Panc1 (cell line): ENCODE measurements at regions not wholly inside any gene's neighbourhood (a gene's known extent, or its start where the extent isn't known, plus 50 kb on each side); places are given as distances from the start of the nearest gene placed in this dataset.

Experiments
- ATAC-seq: fragments of 200-7000 bp; cut with Tn5 transposase; 2 replicates; pipeline ENCODE4 v1.9.1; 2020; ENCODE audit warnings: mild to moderate bottlenecking, moderate library complexity
- BruUV-seq: library from RNA; stranded (reverse); fragments of 400-500 nt; replicated peaks from 2 replicates; lab custom pipeline; 2021; lab: Mats Ljungman, UMichigan
- CTCF ChIA-PET: fragments of 300-600 bp; sonication (Branson Sonifier 250); formaldehyde crosslinking; loops from one replicate; lab custom pipeline; 2022; ENCODE audit warnings: antibody characterized with exemption; lab: Charles Lee
- POLR2A ChIA-PET: fragments of 300-600 bp; sonication (Branson Sonifier 250); formaldehyde crosslinking; loops from one replicate; lab custom pipeline; 2022; ENCODE audit warnings: antibody characterized with exemption; lab: Charles Lee
- DNase-seq: peaks from one replicate; pipeline ENCODE4 v3.0.0-alpha.2; 2010; ENCODE audit warnings: low read depth, low spot score
- H3K27ac ChIP-seq: 2 replicates; pipeline ENCODE4 v1.5.1; 2011; ENCODE audit warnings: mild to moderate bottlenecking, low read length, inconsistent platforms
- H3K27me3 ChIP-seq: fragments of 200-500 bp; sonication (Bioruptor generic); 2 replicates; pipeline ENCODE4 v1.6.0; 2014; ENCODE audit warnings: low read length, inconsistent platforms; ENCODE audit not compliant: control insufficient read depth, insufficient read depth
- H3K36me3 ChIP-seq: fragments of 200-500 bp; sonication (Bioruptor generic); 2 replicates; pipeline ENCODE4 v1.5.1; 2014; ENCODE audit warnings: inconsistent platforms, mild to moderate bottlenecking, low read length, moderate library complexity; ENCODE audit not compliant: control insufficient read depth, insufficient read depth
- H3K4me1 ChIP-seq: 2 replicates; pipeline ENCODE4 v1.5.1; 2011; ENCODE audit warnings: inconsistent platforms, mild to moderate bottlenecking, low read length, moderate library complexity; ENCODE audit not compliant: control insufficient read depth, insufficient read depth
- H3K4me3 ChIP-seq, 2 experiments: 2 replicates each; pipeline ENCODE4 v1.5.1; 2011 to 2012; ENCODE audit warnings: low read depth in 2 of 2, low read length in 2 of 2, mild to moderate bottlenecking in 2 of 2, inconsistent platforms in 1 of 2, moderate library complexity in 1 of 2
- H3K9me3 ChIP-seq: fragments of 200-500 bp; sonication (Bioruptor generic); 2 replicates; pipeline ENCODE4 v1.5.1; 2014; ENCODE audit warnings: low read depth, mild to moderate bottlenecking, inconsistent platforms, low read length, moderate library complexity; ENCODE audit not compliant: control insufficient read depth, insufficient read depth
- CTCF ChIP-seq: fragments of 450-650 bp; IDR thresholded peaks from 2 replicates; pipeline ENCODE4 v1.5.1; 2017; ENCODE audit warnings: mild to moderate bottlenecking
- POLR2AphosphoS5 ChIP-seq: IDR thresholded peaks from 2 replicates; pipeline ENCODE4 v1.6.1; 2012; ENCODE audit warnings: mild to moderate bottlenecking, low read depth, low read length, moderate library complexity
- REST ChIP-seq, 2 experiments: IDR thresholded peaks; 2 replicates each; pipeline ENCODE4 v1.6.1; 2011 to 2012; ENCODE audit warnings: low read depth in 2 of 2, control low read depth in 1 of 2, low read length in 1 of 2, mild to moderate bottlenecking in 1 of 2, moderate library complexity in 1 of 2; ENCODE audit not compliant: insufficient read depth in 1 of 2
- SIN3A ChIP-seq: IDR thresholded peaks from 2 replicates; pipeline ENCODE4 v1.6.1; 2012; ENCODE audit warnings: low read depth, mild to moderate bottlenecking, low read length, moderate library complexity, borderline replicate concordance; ENCODE audit not compliant: insufficient read depth
- TCF7L2 ChIP-seq: IDR thresholded peaks from 2 replicates; pipeline ENCODE4 v1.6.1; 2011; ENCODE audit warnings: mild to moderate bottlenecking, low read depth, low read length, inconsistent platforms
- in situ Hi-C: cut with HindIII; loops from 2 replicates; pipeline ENCODE4 v1.10.0; 2016; ENCODE audit warnings: low sequenced_read_pairs, low pct_unique_long_range_greater_than_20kb
- intact Hi-C: fragments of 100-400 bp; cut with micrococcal nuclease; formaldehyde crosslinking; loops from one replicate; pipeline ENCODE4 v1.10.0; 2022; ENCODE audit not compliant: unreplicated experiment

- H3K4me1 ChIP-seq: no peaks in the 10 kb centered on the region
- H3K36me3 ChIP-seq: no peaks in the 10 kb centered on the region
- TF ChIP-seq CTCF (no peak), POLR2AphosphoS5 (no peak), SIN3A (no peak), TCF7L2 (no peak), REST (IDR thresholded peaks at IDR 0.05; ENCODE audit: insufficient read depth in 1 of 2, low read depth in 2 of 2, low read length in 1 of 2) (no peak)
- H3K4me3 ChIP-seq: no peak overlapping the region
- intact Hi-C loops: no loop called here
- POLR2A ChIA-PET: no interaction called here
- DNase-seq (no peak), ATAC-seq (no peak)
- no peaks in the 10 kb centered on the region for H3K9me3 ChIP-seq
- no peaks in the 10 kb centered on the region for H3K27me3 ChIP-seq
- in situ Hi-C loops: no loop called here
- no peak overlapping the region for H3K27ac ChIP-seq
- BruUV-seq: no TSS peak
- CTCF ChIA-PET: no interaction called here
Measured at GRCh38 chr2:107511970-107512789, 314.5 kb upstream of the RGPD4 start.

- Histone ChIP-seq H3K27me3 (no peaks in the 10 kb centered on the region), H3K4me1 (no peaks in the 10 kb centered on the region), H3K4me3 (no peak overlapping the region), H3K36me3 (no peaks in the 10 kb centered on the region), H3K9me3 (0 out of 2 replicates have a peak, but pooled peaks cover 5% of the 10 kb centered on the region), H3K27ac (no peak overlapping the region)
- ChIA-PET CTCF (no interaction called here), POLR2A (no interaction called here)
- no TSS peak for BruUV-seq
- DNase-seq: no peak
- in situ Hi-C loops: no loop called here
- ATAC-seq: no peak
- TF ChIP-seq SIN3A (no peak), CTCF (no peak), POLR2AphosphoS5 (no peak), REST (IDR thresholded peaks at IDR 0.05; ENCODE audit: insufficient read depth in 1 of 2, low read depth in 2 of 2, low read length in 1 of 2) (no peak), TCF7L2 (no peak)
- intact Hi-C loops: no loop called here
Measured at GRCh38 chr2:107525406-107525805, 301.3 kb upstream of the RGPD4 start.
